Adrenal gland (tissue), 9 donors: ENCODE measurements at regions not wholly inside any gene's neighbourhood (a gene's known extent, or its start where the extent isn't known, plus 50 kb on each side); places are given as distances from the start of the nearest gene placed in this dataset.
A peak's percentile ranks its signal among the peaks of the same experiment; 100 is the strongest.

Experiments used
- DNase-seq, 7 donors: peaks; one replicate each; pipeline ENCODE4 v3.0.0-alpha.2; 2019 to 2020
- H3K27ac ChIP-seq, 5 donors: fragments of 200-600 bp; sonication (generic) in 4 of 5; 1 replicate in 3 of 5; 2 replicates in 2 of 5; pipeline versions ENCODE4 v1.5.1 to v1.8.0; 2016 to 2020; ENCODE audit warnings: mild to moderate bottlenecking in 1 of 5
- H3K27me3 ChIP-seq: fragments of 200-600 bp; 2 replicates; pipeline ENCODE4 v1.8.0; 2021
- H3K36me3 ChIP-seq, 2 donors: fragments of 200-600 bp; replicated peaks in 1 of 2; 1 replicate in 1 of 2; 2 replicates in 1 of 2; pipeline versions ENCODE4 v1.5.1 to v1.8.0; 2018 to 2022
- H3K4me1 ChIP-seq, 2 donors: fragments of 200-600 bp; replicated peaks in 1 of 2; 1 replicate in 1 of 2; 2 replicates in 1 of 2; pipeline versions ENCODE4 v1.5.1 to v1.8.0; 2018 to 2021
- H3K4me3 ChIP-seq, 4 donors: fragments of 200-600 bp; sonication (generic) in 3 of 4; one replicate each; pipeline ENCODE4 v1.5.1; 2016 to 2018
- H3K9me3 ChIP-seq, 3 donors: fragments of 200-600 bp; sonication (generic) in 1 of 3; replicated peaks in 1 of 3; 1 replicate in 2 of 3; 2 replicates in 1 of 3; pipeline versions ENCODE4 v1.5.1 to v1.8.0; 2016 to 2021
- POLR2A ChIP-seq, 2 donors: fragments of 450-650 bp; IDR thresholded peaks; one replicate each; pipeline ENCODE4 v1.6.1; 2017; ENCODE audit warnings: antibody characterized with exemption in 2 of 2, mild to moderate bottlenecking in 2 of 2, moderate library complexity in 1 of 2
- WGBS, 4 donors: extraction: QIAGEN DNeasy Blood & Tissue Kit in 2 of 4; methylation state at CpG; one replicate each; pipeline versions ENCODE4 v1.1.5 to v1.1.7; 2013 to 2017; 5-methylcytosine and 5-hydroxymethylcytosine counted together
- intact Hi-C, 2 donors: fragments of 100-400 bp; cut with DNase I; formaldehyde crosslinking; loops; one replicate each; pipeline versions ENCODE4 v1.14.1 to v1.15.0; 2022 to 2023
- TF ChIP-seq, protein P1 (sequence below), 6 experiments: fragments of 450-650 bp in 4 of 6; fragments of 200-600 bp in 2 of 6; sonication (generic) in 1 of 6; IDR thresholded peaks; 1 replicate in 5 of 6; 2 replicates in 1 of 6; pipeline versions ENCODE4 v1.5.1 to v1.8.0; 2016 to 2021; ENCODE audit warnings: antibody characterized with exemption in 6 of 6, mild to moderate bottlenecking in 2 of 6, moderate library complexity in 1 of 6
- donor health status: healthy with polysubstance abuse.
- donor health status: Bipolar disorder and iron deficiency.
- donor health status: DM: yes; HTN: yes; CAD: no.
- donor health status: DM: no; HTN: no; CAD: no.
- donor health status: DM: no; HTN: no; CAD: no.

DNA sequence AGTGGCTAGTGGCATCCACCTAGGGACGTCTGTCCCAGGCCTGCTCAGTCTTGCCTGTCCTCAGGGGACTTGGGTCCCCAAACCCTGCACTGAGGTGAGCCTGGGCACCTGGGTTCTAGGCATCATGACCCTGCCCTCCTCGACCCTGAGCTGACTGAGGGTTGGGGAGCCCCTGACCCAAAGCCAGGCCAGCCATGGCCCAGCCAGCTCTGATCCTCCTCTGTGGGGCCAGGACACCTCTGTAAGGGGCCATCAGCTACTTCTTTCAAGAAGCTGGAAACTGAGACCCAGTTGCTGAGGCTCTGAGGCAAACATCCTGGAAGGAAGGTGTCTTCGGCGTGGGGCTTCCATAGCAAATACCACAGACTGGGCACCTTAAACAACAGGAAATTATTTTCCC lies 329.3 kb downstream of the QKI start:
- no peak for DNase-seq
- TF ChIP-seq, protein P1, sequence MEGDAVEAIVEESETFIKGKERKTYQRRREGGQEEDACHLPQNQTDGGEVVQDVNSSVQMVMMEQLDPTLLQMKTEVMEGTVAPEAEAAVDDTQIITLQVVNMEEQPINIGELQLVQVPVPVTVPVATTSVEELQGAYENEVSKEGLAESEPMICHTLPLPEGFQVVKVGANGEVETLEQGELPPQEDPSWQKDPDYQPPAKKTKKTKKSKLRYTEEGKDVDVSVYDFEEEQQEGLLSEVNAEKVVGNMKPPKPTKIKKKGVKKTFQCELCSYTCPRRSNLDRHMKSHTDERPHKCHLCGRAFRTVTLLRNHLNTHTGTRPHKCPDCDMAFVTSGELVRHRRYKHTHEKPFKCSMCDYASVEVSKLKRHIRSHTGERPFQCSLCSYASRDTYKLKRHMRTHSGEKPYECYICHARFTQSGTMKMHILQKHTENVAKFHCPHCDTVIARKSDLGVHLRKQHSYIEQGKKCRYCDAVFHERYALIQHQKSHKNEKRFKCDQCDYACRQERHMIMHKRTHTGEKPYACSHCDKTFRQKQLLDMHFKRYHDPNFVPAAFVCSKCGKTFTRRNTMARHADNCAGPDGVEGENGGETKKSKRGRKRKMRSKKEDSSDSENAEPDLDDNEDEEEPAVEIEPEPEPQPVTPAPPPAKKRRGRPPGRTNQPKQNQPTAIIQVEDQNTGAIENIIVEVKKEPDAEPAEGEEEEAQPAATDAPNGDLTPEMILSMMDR (IDR thresholded peaks at IDR 0.05), result no peak
- TF ChIP-seq POLR2A (IDR thresholded peaks at IDR 0.05), result no peak
- WGBS, 4 donors, result 81 to 90% (median 86%) methylated on average over 3 to 4 of the region's 4 CpGs
- intact Hi-C loops, result no loop called here
- no peaks in the 10 kb centered on the region for H3K9me3 ChIP-seq
- no peaks in the 10 kb centered on the region for H3K4me1 ChIP-seq
- no peaks in the 10 kb centered on the region for H3K27me3 ChIP-seq
- H3K36me3 ChIP-seq, result no peaks in the 10 kb centered on the region
- H3K27ac ChIP-seq, result no peak overlapping the region
- H3K4me3 ChIP-seq, result no peak overlapping the region

DNA sequence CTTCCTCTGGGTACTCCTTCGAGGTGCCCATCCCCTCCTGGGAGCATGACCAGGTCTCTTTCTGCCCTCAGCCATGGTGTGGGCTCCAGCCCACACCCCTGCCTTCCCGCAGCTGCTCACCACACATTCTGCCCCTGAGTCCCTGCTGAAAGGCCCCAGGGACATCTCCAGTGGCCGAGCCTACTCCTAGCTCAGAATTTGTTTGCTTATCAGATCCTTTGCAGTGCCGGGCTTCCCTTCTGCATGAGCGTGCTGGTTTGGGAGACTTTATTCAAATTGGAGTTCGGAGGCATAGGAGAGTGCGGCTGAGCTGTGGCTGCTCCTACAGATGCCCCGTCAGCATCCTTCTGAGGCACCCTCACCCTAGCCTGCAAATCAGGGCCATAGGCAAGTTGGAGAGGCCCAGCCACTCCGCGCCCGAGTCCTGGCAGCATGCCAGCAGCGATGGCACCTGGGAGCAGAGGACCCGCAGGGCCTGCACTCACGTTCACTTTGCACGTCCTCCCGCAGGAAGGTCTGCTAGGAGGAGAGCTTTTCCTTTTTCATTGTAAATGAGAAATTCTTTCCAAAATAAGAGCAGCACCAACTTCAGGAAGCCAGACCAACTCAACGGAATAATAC lies 327.3 kb downstream of the QKI start:
- Histone ChIP-seq H3K4me1 (no peaks in the 10 kb centered on the region), H3K9me3 (no peaks in the 10 kb centered on the region), H3K4me3 (no peak overlapping the region), H3K27ac (no peak overlapping the region), H3K27me3 (no peaks in the 10 kb centered on the region), H3K36me3 (no peaks in the 10 kb centered on the region)
- intact Hi-C loops, result no loop called here
- WGBS, 4 donors, result 78 to 84% (median 81%) methylated on average over 15 to 17 of the region's 17 CpGs
- TF ChIP-seq, protein P1 (IDR thresholded peaks at IDR 0.05), result no peak
- TF ChIP-seq POLR2A (IDR thresholded peaks at IDR 0.05), result no peak
- no peak for DNase-seq

DNA sequence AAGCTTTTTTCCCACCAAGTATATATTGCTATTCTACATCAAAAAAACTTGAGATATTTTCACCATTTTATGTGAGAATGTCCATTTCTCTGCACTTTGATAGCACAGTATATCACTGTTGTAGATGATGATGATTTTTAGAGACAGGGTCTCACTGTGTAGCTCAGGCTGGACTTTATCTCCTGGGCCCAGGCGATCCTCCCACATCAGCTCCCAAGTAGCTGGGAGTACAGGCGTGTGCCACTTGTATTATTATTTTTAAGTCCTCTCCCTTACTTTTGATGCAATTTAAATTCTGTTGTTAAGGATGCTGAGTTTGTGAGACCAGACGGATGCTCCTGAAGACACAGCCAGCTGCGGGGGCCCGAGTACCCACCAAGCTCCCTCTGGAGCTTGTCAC lies 326.8 kb downstream of the QKI start:
- H3K4me3 ChIP-seq, result no peak overlapping the region
- H3K27ac ChIP-seq, result no peak overlapping the region
- DNase-seq, result peak in 1 of 7 donors; percentile 1
- no peaks in the 10 kb centered on the region for H3K4me1 ChIP-seq
- intact Hi-C loops, result no loop called here
- 88 to 95% (median 90%) methylated on average over 5 of the region's 5 CpGs for WGBS, 4 donors
- TF ChIP-seq, protein P1 (IDR thresholded peaks at IDR 0.05), result no peak
- no peak for TF ChIP-seq POLR2A (IDR thresholded peaks at IDR 0.05)
- no peaks in the 10 kb centered on the region for H3K36me3 ChIP-seq
- no peaks in the 10 kb centered on the region for H3K9me3 ChIP-seq
- no peaks in the 10 kb centered on the region for H3K27me3 ChIP-seq

DNA sequence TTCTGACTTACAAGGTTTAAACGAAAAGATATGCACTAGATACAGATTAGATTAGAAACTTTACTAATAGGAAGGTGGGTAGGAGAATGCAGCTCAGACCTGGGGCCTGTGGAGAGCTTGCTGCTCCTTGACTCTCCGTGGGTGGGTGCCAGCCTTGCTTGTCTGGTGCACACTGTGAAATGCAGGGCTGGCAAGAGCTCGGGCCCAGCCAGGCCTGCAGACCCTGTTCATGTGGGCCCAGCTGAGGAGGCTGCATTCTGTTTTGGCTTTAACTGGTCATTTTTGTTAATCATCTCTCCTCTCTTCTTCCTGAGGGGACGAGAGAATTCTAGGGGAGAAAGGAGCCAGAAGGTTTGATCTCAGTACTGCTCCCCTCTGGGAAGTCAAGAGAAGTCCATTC lies 325.4 kb downstream of the QKI start:
- 79 to 87% (median 85%) methylated on average over 4 of the region's 4 CpGs for WGBS, 4 donors
- Histone ChIP-seq H3K27ac (no peak overlapping the region), H3K36me3 (no peaks in the 10 kb centered on the region)

More for the DNA sequence above, 325.4 kb downstream of the QKI start:
- intact Hi-C loops, result no loop called here
- Histone ChIP-seq H3K4me1 (no peaks in the 10 kb centered on the region), H3K4me3 (no peak overlapping the region), H3K9me3 (no peaks in the 10 kb centered on the region), H3K27me3 (no peaks in the 10 kb centered on the region)
- TF ChIP-seq POLR2A (IDR thresholded peaks at IDR 0.05), result no peak
- TF ChIP-seq, protein P1 (IDR thresholded peaks at IDR 0.05), result no peak
- peak in 1 of 7 donors; percentile 33 for DNase-seq
